ENCODE measurements at regions not wholly inside any gene's neighbourhood (a gene's known extent, or its start where the extent isn't known, plus 50 kb on each side); places are given as distances from the start of the nearest gene placed in this dataset.

- no peak for TF ChIP-seq CTCF (IDR thresholded peaks at IDR 0.05)
Measured at GRCh38 chr5:3323144-3323543, 272.5 kb upstream of the IRX1 start.

DNA sequence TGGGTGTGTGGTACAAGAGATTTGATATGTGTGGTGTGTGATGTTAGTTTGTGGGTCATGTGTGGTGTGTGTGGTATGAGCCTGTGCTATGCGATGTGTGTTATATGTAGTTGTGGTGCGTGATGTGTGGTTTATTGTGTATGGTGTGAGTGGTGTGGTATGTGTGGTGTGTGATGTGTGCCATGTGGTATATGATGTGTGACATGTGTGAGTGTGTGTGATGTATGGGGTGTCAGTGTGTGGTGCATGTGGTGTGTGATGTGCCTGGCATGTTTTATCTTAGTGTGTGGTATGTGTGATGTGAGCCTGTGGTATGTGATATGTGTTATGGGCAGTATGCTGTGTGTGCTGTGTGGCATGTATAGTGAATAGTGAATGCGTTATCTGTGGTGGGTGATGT lies 273.0 kb upstream of the IRX1 start:
- no peak for TF ChIP-seq CTCF (IDR thresholded peaks at IDR 0.05)

- no peak for TF ChIP-seq CTCF (IDR thresholded peaks at IDR 0.05)
Measured at GRCh38 chr5:3321923-3322322, 273.7 kb upstream of the IRX1 start.

- TF ChIP-seq CTCF (IDR thresholded peaks at IDR 0.05): no peak
Measured at GRCh38 chr5:3321119-3321760, 274.4 kb upstream of the IRX1 start.

- TF ChIP-seq CTCF (IDR thresholded peaks at IDR 0.05): no peak
Measured at GRCh38 chr5:3320317-3320875, 275.2 kb upstream of the IRX1 start.

DNA sequence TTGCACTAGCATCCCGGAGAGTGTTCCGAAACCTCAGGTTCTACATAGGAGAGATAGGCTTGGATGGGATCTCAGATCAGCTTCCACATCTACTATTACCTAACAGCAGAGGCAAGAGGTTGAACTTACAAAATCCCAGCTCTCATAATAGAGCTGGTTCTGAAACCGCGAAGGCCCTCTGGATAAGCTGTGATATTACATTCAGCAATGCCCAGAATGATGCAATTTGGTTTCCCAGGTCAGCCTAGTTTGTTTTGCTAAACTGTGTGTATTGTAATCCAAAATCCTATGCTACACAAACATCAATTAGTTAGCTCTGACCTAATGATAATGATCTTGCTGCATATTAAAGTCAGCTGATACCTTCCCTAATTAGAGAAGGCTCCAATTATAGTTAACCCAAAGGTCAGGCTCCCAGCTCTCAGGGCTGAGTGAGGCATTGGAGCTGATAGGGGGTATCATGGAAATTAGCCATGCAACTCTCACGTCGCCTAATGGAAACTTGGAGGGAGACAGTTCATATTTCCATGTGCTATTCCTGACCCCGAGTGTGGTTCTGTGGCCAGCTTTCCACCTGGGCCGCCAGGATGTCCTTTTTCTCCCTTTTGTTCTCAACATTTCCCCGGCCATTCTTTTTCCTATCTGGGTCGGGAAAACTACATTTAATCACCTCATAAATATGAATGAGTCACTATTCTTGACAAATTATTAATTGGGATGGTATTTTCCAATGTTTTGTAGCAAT lies 278.4 kb upstream of the IRX1 start:
- TF ChIP-seq CTCF (IDR thresholded peaks at IDR 0.05): no peak

- no peak for TF ChIP-seq CTCF (IDR thresholded peaks at IDR 0.05)
Measured at GRCh38 chr5:3313569-3313968, 282.1 kb upstream of the IRX1 start.

All from LNCAP (cell line).